Stimulated activated CD4-positive, alpha-beta T cell treated with anti-CD3 and anti-CD28 coated beads, Interleukin-4, amount 100 ng/mL, for 48 hours (primary cell): ENCODE measurements at regions not wholly inside any gene's neighbourhood (a gene's known extent, or its start where the extent isn't known, plus 50 kb on each side); places are given as distances from the start of the nearest gene placed in this dataset.

Experiments
- DNase-seq, 2 donors: peaks; one replicate each; pipeline ENCODE4 v3.0.0-alpha.2; 2020; ENCODE audit warnings: low read depth in 2 of 2

DNA sequence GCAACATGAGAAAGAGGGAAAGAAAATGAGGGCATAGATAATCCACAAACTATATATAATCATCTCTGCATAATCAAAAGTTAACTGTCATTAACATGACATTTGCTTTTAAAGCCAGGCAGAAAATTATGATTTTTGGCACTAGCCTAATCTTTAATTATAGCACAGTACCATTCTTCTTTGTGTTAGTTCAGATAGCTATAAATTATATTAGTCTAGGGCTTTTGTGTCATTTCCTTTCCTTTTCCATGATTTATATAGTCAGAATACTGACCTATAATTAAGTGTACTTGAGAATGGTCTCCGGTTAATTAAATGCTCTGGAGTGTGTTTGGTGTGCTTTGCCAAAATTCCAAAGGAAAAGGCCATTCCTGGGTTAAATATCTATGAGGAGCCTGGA, 441.9 kb upstream of the THRB start:
- DNase-seq, result no peak

DNA sequence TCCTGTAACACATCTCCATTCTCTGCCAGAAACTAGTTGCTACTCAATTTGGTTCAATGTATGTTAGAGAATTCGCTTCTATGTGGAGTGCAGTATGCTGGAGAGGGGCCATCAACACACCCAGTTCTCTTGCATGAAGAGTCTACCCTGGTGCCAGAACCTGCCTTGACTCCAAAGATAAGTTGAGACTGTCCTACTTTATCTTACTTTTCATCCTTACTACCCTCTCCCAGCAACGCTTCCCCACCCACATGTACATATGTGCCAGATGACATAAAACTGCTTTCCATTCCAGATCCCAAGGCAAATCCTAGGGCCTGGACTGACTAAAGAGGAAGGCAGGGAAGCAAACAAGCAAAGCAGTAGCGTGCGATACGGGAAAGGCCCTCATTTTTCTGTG, 442.6 kb upstream of the THRB start:
- DNase-seq, result no peak

DNA sequence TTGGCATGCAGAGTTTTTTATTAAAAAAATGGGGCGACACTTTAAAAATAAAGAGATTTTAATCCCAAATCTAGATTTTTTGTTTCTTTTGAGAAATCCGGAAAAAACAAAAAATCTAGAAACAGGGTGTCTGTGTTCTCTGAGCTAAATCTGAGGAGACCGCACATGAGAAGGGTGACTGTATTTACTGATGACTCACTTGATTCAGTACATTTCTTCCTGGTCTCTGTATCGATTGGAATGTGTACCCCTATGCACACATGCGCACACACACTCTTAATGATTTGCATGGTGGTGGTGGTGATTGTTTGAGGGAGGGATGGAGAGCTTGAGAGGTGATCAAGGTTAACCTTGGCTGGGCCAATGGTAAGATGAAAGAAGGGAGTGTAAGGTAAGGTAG, 443.1 kb upstream of the THRB start:
- no peak for DNase-seq

DNA sequence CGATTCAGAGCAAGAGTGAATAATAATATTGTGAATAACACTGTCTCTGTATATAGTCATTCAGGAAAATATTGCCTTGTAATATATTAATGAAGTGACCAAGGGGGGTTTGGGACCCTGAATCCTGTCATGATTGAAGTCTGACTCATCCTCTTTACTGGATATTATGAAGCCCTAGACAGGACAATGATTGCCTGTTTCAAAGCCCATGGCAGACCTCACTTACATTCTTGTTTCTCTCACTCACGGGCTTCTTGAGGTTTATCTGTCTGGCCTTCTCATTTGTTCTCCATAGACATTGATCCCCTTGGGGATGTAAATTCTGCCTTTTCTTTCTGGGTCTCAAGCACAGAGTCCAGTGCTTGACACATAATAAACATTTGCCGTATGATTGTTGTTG, 449.3 kb upstream of the THRB start:
- no peak for DNase-seq

DNA sequence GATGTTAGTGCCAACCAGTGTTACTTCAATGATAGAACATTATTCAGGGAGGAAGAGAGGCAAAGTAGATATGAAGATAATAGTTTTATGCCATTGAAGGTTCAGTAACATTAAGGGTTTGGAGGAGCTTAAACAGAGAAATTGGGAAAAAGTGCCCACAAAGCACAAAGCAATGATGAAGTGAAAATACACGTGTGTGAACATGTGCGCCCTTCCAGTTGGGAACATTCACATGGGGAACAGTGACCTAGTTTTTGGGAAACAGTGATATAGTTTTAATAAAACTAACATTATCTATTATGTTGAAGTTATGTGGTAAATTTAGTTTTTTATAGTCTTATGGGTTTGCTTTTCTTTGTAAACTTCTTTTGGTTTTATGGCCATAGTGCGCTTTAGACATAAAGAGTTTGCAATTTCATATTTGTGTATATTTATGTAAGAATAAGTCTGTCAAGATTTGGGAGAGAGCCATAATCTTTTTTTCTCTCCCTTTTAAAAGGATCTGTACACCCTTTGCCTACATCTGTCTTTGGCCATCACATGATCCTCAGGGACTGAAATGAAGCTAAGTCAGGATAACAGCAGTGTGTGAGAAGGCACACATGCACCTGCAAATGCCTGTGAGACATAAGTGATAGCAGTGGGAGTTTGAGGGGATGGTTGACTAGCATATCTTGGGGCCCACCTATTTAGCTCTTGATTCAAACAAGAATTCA, 450.3 kb upstream of the THRB start:
- no peak for DNase-seq

DNA sequence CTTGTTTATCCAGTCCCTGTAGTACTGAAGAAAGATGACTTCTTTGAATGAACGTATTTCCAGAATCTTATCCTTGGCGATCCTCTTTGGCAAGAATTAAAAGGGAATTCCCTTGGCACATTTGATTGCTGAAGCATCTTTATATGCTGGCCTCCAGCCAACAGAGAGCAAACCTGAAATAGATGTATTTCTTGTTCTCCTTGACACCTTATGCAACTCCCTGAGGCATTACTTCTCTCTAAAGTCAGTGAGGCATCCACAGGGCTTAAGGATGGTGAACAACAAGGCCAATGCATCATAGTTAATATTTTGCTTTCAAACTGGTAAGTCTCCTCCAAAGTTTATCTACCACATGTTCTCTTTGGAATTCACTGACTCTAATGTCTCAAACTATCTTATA, 450.9 kb upstream of the THRB start:
- no peak for DNase-seq

DNA sequence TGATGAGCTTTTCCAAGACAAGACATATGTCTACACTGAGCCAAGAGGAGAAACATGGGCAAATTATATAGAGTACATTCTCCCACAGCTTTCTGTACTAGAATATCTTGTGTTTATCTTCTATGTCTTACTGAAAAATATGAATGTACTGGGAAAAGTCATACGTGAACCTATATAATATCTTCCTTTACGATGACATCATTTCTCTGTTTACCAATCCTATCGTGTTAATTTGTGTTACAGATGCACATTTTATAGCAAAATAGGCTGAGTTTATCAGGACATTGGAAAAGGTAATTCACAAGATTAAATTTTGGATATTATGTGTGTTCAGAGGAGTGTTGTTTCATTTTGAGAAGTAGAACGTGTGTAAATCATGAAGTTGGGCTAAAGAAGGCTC, 452.5 kb upstream of the THRB start:
- DNase-seq, result no peak

DNA sequence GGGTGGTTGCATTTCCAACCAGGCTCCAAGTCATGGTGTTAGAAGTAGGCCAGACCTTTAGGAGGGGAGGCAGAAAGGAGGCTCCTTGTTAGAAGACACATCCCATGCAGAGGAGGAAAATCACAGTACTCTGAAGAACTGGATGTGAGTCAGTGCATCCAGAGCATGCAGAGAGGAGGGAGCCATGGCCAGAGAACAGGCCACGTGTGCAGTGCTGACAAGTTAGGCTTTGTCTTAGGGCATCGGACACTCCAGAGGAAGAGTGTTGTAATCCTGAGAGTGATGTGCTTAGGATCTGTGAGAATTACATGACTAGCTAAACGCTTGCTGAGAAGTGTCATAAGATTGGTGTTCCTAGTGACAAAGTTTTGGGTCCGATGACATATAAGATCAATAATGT, 456.5 kb upstream of the THRB start:
- no peak for DNase-seq

DNA sequence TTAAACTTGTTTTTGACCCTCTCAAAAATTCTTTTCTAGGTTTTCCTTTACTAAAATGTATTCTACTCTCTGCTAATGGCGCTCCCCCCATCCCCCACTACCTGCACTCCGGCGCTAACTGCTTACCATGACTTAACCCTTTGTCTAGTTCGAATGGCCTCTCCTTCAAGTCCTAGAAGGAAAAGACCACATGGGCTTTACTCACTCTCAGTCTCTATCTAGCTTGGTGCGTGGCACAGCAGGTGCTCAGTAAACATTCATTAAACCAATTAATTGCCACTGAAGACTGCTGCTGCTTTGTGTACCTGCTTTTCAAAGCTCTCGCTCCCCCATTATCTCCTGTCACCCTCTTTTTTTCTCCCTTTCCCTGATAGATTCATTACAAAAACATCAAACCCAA, 457.7 kb upstream of the THRB start:
- DNase-seq, result no peak

DNA sequence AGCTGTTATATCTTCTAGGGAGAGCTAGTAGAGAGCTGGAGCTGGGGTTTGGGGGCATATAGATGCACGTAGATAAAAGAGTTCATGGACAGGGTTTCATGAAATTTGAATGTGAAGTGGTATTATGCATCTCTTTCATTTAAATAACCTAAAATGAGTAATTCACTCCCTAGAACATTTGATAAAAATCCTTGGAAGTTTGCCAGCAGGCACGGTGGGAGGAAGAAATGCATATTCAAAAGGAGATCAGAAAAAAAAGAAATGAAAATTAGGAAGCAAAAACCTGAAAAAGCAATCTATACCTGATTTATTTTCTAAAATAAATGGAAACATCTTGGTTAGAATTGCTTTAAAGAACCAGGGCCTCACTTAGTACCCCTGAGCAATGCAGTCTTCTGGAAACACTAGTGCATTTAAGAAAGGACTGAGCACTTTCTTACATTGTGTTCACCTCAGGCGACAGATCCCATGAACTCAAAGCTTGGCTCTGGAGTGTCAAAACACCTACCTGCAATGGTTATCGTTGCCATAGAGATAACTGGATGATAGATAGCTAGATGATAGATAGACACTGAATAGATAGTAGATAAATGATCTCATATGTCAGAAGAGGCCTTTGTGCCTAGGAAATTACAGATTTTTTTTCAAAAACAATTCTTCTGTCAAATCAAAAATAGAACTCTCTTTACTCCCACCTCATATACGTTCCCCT, 458.6 kb upstream of the THRB start:
- DNase-seq, result no peak

DNA sequence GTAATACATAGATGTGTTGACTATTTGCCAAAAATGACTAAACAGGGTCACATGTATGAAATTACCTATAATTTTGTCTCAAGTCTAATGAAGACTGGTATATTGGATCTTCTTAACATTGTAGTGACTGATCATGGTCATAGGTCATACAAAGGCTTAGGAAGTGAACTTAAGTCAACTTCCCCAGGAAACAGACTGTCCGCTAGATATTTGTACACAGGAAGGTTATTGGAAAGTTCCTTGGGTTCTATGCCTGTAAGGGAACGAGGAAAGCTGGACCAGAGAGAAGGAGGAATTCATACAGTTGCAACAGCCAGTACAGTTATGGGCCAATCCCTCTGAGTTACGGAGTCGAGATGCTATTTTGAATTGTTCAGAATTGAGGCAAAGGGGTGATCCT, 462.0 kb upstream of the THRB start:
- no peak for DNase-seq

DNA sequence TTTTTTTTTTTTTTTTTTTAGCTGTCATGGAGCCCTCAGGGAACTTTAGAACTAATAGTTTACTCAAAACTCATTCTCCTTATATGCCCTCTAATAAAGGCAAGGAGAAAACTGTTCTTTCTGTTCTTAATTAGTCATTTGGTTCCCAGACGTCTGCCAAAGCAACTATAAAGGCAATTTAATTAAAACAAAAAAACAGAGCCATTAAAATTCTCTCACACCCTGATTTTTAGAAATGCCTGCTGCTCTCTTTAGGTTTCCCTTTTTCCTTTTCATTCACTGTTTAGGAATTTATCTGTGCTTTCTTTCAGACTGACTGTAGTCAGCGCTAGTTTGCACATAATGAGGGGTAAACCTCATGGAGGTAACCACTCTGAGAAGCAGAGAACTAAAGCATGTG, 463.6 kb upstream of the THRB start:
- DNase-seq, result no peak

DNA sequence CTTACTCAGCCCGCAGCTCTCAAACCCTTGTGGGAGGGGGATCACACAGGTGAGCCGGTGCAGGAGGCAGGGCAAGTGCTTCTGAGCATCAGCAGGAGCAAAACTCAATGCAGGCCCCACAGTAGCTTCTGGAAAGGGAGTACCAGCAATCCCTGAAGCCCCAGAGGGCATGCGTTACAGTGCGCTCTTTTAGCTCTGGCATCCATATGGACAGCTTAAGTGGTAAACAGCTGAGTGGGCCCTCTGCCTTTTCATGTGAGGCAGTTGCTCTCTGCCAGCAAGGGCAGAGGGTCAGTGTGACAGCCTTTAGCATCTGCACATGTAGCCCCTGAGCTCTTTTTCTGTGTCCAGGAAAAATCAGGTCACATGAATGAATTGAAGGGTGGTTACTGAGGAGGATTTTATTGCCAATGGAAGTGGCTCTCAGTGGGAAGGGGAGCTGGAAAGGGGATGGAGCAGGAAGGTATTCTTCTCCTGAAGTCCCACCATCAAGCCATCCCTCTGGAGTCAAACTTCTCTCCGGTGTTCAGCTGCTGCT, 464.3 kb upstream of the THRB start:
- DNase-seq, result no peak

DNA sequence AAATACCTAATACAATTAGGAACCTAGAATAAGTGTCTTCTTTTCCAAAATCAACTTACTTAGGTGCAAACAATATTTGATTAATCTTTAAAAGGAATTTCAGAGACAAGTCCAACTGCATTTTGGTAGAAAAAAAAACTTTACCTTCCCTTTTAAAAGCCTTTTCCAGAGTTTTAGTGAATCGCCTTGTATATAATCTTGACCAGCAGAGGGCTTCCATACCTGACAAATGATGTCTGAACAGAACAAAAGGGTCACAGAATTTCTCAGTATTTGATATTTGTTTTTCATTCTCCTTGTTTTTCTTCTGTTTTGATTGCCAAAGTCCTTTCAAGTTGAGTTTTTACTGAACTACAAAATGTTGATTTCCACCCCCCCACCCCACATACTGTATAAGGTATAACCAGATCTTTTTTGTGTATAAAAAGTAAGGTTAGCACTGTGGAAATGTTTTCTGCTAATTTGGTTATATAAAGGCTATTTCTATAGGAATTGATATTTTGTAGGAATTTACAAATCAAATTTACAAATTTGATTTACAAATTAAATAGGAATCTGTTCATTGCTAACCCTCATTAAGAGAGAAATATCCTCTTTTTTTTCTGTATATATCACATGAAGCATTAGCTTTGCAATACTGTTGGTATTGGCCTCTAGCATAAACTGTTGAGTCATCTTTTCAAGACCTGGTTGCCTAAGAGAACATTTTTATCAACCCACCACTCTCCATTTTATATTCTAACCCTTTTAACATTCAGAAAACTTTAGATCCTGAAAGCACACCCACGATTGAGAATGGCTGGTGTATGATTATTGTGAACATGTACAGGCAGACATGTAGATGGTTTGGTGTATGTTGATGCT, 464.1 kb upstream of the RARB start:
- no peak for DNase-seq

DNA sequence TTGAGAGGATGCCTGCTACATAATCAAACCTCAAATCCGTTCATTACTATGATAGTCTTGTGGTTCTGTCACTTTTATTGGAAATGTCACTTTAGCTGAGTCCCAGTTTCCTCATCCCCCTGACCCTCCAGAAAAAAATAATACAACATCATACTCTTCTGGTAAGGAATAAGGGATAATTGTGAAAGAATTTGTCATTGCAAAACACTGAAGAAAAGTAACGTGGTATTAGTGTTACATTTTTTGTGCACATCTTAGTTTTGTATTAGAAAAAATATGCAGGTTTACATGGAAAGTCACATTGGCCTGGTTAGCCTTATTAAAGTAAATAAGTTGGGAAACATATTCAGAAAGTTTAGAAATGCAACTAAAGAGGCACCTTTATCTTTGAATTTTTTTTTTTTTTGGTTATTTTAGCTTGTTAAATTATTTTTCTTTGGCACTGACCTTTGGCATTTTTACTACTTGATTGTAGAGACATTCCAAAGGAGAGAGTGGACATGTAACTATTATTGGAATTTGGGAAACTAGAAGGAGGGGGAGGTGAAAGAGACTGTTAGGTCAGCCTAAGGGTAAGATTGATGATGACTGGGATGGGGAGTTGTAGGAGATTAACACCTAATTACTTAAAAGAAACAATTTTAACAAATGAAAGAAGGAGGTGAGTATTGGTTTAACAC, 462.2 kb upstream of the RARB start:
- DNase-seq, result no peak

DNA sequence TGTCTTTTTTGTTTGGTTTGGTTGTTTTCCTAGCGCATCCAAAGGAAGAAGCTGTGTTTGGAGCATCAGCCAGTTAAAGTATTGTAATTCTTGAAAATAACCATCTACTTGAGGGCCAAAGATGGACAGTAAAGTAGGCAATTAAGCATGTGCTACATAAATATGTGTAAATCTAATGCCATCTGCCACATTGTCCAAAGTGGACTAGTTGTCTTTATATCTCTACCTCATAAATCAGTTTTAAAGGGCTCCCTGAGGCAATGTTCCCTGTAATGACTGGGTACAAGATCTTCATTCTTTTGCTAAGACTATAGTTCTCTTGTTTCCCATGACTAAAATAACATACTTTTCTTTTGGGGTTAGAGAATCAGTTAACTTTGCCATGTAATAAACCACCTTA, 460.0 kb upstream of the RARB start:
- DNase-seq, result no peak

DNA sequence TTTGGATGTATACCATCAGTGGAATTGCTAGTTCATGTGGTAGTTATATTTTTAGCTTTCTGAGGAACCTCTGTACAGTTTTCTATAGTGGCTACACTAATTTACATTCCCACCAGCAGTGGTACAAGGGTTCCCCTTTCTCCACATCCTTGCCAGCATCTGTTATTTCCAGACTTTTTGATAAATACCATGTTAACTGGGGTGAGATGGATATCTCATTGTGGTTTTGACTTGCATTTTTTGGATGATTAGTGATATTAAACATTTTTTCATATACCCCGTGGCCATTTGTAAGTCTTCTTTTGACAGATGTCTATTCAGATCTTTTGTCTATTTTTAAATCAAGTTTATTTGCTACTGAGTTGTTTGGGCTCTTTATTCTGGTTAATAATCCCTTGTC, 455.6 kb upstream of the RARB start:
- DNase-seq, result no peak

DNA sequence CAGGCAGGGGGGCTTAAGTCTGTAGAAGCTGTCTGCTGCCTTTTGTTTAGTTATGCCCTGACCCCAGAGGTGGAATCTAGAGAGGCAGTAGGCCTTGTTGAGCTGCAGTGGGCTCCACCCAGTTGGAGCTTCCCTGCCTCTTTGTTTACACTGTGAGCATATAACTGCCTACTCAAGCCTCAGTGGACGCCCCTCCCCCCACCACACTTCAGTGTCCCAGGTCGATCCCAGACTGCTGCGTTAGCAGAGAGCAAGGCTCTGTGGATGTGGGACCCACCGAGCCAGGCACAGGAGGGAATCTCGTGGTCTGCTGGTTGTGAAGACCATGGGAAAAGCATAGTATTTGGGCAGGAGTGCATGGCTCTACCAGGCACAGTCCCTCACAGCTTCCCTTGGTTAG, 446.8 kb upstream of the RARB start:
- DNase-seq, result no peak

DNA sequence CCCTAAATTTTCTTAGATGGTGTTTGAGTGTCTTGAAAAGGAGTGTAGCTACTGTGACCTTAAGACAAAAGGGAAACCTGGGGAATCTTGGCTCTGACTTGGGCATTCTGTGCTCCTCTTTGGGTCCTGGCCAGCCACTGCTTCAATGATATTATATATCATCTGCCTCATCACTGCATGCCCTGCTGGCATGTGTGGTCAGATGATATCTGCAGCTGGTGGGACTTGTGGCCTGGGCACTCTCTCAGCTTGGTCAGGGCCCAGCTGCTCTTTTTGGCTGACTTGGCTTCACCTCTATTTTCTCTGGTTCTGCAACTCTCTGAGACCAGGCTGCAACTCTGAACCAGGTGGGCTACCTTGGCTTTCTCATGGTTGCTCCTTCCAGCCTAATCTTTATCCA, 446.1 kb upstream of the RARB start:
- DNase-seq, result no peak

DNA sequence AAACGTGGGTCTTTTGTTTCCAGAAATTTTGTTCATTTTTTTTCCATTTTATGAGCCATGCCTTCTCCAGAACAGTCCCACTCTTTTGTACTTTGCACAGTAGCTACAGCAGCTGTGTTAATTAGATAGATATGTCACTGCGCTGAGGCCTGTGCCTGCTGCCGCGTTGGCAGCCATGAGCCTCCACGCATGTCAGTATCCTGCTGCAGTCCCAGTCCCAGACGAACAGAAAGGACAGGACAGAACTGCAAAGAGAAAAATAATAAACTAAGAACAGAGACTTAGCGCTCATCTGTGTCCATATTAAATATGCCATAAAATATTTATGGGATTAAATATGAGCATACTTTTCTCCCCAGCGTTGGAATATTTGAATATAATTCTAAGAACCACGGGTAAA, 442.4 kb upstream of the RARB start:
- no peak for DNase-seq

DNA sequence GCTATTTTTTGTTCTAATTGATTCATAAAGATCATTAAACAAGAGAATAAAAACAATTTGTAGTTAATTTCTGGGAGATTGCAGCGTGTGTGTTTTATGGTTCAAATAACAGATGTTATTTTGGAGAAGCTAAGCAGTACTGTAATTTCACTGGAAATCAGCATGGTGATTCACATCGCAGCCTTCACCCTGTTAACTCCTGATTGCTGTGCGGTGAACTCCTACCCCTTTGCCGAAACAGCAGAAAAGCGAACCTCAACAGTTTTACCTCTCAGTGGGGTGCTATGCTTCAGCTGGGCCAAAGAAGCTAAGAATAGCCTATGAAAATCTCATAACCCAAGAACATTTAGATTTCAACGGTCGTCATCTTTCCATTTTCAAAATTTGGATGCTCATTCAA, 441.5 kb upstream of the RARB start:
- DNase-seq, result no peak

DNA sequence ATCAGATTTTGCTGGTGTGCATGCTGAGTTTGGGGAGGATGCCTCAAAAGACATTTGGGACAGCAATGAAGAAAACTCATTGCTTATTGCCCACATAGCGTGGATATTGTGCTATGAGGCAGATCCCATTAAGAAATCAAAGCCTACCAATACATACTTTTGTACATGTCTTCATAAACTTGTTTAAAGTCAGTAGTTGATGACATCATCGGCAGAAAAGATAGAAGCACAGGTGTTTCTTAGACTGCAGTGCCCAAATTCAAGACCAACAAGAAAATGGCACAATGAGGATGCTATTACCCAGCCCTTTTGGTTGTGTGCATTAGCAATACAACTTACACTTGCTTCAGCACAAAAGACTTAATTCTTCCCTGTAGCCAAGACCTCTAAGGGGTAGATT, 428.7 kb upstream of the RARB start:
- no peak for DNase-seq
